T-helper 1 cell treated with Interleukin-12 subunit alpha and Interleukin-12 subunit beta and Interleukin-4 antibody, amounts not matched to agents 30 μg/mL and 1 μg/mL, for 36 hours (primary cell): ENCODE measurements at regions not wholly inside any gene's neighbourhood (a gene's known extent, or its start where the extent isn't known, plus 50 kb on each side); places are given as distances from the start of the nearest gene placed in this dataset.

Source experiments
- H3K27ac Mint-ChIP-seq: one replicate; pipeline ENCODE4 v1.8.0; 2021; ENCODE audit warnings: mild to moderate bottlenecking, mixed read lengths
- H3K27me3 Mint-ChIP-seq: one replicate; pipeline ENCODE4 v1.8.0; 2021; ENCODE audit warnings: low read depth, mixed read lengths
- H3K36me3 Mint-ChIP-seq: one replicate; pipeline ENCODE4 v1.8.0; 2021; ENCODE audit warnings: low read depth, mixed read lengths
- H3K4me1 Mint-ChIP-seq: one replicate; pipeline ENCODE4 v1.8.0; 2021; ENCODE audit warnings: low read depth, mixed read lengths
- H3K4me3 Mint-ChIP-seq: one replicate; pipeline ENCODE4 v1.8.0; 2021; ENCODE audit warnings: mild to moderate bottlenecking, moderate library complexity, mixed read lengths
- H3K9me3 Mint-ChIP-seq: one replicate; pipeline ENCODE4 v1.8.0; 2021; ENCODE audit warnings: mixed read lengths

- Mint-ChIP-seq H3K27ac (no peak overlapping the region), H3K27me3 (peaks cover 8% of the 10 kb centered on the region), H3K4me1 (peaks cover 2% of the 10 kb centered on the region), H3K9me3 (no peaks in the 10 kb centered on the region), H3K36me3 (no peaks in the 10 kb centered on the region), H3K4me3 (no peak overlapping the region)
These were observed 292.6 kb upstream of the PLET1 start for GRCh38 chr11:112553205-112553731.

GRCh38 chr11:112554586-112554985, 293.9 kb upstream of the PLET1 start:
- Mint-ChIP-seq H3K4me1 (peaks cover 2% of the 10 kb centered on the region), H3K36me3 (no peaks in the 10 kb centered on the region), H3K4me3 (no peak overlapping the region), H3K9me3 (no peaks in the 10 kb centered on the region), H3K27me3 (peaks cover 8% of the 10 kb centered on the region), H3K27ac (no peak overlapping the region)

- H3K9me3 Mint-ChIP-seq, result no peaks in the 10 kb centered on the region
- H3K36me3 Mint-ChIP-seq, result no peaks in the 10 kb centered on the region
- H3K27ac Mint-ChIP-seq, result no peak overlapping the region
- peaks cover 8% of the 10 kb centered on the region for H3K27me3 Mint-ChIP-seq
- no peak overlapping the region for H3K4me3 Mint-ChIP-seq
- H3K4me1 Mint-ChIP-seq, result peaks cover 2% of the 10 kb centered on the region
These were observed 295.1 kb upstream of the PLET1 start for GRCh38 chr11:112555491-112556364.

- Mint-ChIP-seq H3K9me3 (no peaks in the 10 kb centered on the region), H3K4me1 (peaks cover 2% of the 10 kb centered on the region), H3K36me3 (no peaks in the 10 kb centered on the region), H3K27me3 (peaks cover 9% of the 10 kb centered on the region), H3K4me3 (no peak overlapping the region), H3K27ac (no peak overlapping the region)
These were observed 298.0 kb upstream of the PLET1 start for GRCh38 chr11:112558691-112559090.

- Mint-ChIP-seq H3K27ac (no peak overlapping the region), H3K4me3 (no peak overlapping the region), H3K9me3 (no peaks in the 10 kb centered on the region), H3K4me1 (no peaks in the 10 kb centered on the region), H3K27me3 (peaks cover 25% of the 10 kb centered on the region), H3K36me3 (no peaks in the 10 kb centered on the region)
These were observed 303.1 kb upstream of the PLET1 start for GRCh38 chr11:112563808-112564207.

- H3K27me3 Mint-ChIP-seq, result peaks cover 27% of the 10 kb centered on the region
- no peaks in the 10 kb centered on the region for H3K36me3 Mint-ChIP-seq
- H3K9me3 Mint-ChIP-seq, result no peaks in the 10 kb centered on the region
- no peak overlapping the region for H3K4me3 Mint-ChIP-seq
- no peak overlapping the region for H3K27ac Mint-ChIP-seq
- H3K4me1 Mint-ChIP-seq, result no peaks in the 10 kb centered on the region
These were observed 303.7 kb upstream of the PLET1 start for GRCh38 chr11:112564228-112564955.

- H3K27ac Mint-ChIP-seq, result no peak overlapping the region
- H3K27me3 Mint-ChIP-seq, result peaks cover 27% of the 10 kb centered on the region
- H3K36me3 Mint-ChIP-seq, result no peaks in the 10 kb centered on the region
- no peaks in the 10 kb centered on the region for H3K4me1 Mint-ChIP-seq
- H3K9me3 Mint-ChIP-seq, result no peaks in the 10 kb centered on the region
- no peak overlapping the region for H3K4me3 Mint-ChIP-seq
These were observed 304.9 kb upstream of the PLET1 start for GRCh38 chr11:112565551-112565950.

GRCh38 chr11:112566124-112566523, 305.5 kb upstream of the PLET1 start:
- no peaks in the 10 kb centered on the region for H3K36me3 Mint-ChIP-seq
- no peaks in the 10 kb centered on the region for H3K4me1 Mint-ChIP-seq
- H3K4me3 Mint-ChIP-seq, result no peak overlapping the region
- H3K27ac Mint-ChIP-seq, result no peak overlapping the region
- no peaks in the 10 kb centered on the region for H3K9me3 Mint-ChIP-seq
- H3K27me3 Mint-ChIP-seq, result peaks cover 27% of the 10 kb centered on the region

GRCh38 chr11:112570333-112570732, 309.7 kb upstream of the PLET1 start:
- Mint-ChIP-seq H3K27me3 (peaks cover 26% of the 10 kb centered on the region), H3K9me3 (no peaks in the 10 kb centered on the region), H3K4me3 (no peak overlapping the region), H3K27ac (no peak overlapping the region), H3K36me3 (no peaks in the 10 kb centered on the region), H3K4me1 (no peaks in the 10 kb centered on the region)

GRCh38 chr11:112579282-112579681, 318.6 kb upstream of the PLET1 start:
- Mint-ChIP-seq H3K9me3 (no peaks in the 10 kb centered on the region), H3K27me3 (no peaks in the 10 kb centered on the region), H3K36me3 (no peaks in the 10 kb centered on the region), H3K4me1 (no peaks in the 10 kb centered on the region), H3K4me3 (no peak overlapping the region), H3K27ac (no peak overlapping the region)

- Mint-ChIP-seq H3K4me1 (no peaks in the 10 kb centered on the region), H3K36me3 (no peaks in the 10 kb centered on the region), H3K9me3 (no peaks in the 10 kb centered on the region), H3K27me3 (peaks cover 4% of the 10 kb centered on the region), H3K4me3 (no peak overlapping the region), H3K27ac (no peak overlapping the region)
These were observed 320.2 kb upstream of the PLET1 start for GRCh38 chr11:112580864-112581263.

GRCh38 chr11:112581747-112582146, 321.1 kb upstream of the PLET1 start:
- peaks cover 4% of the 10 kb centered on the region for H3K27me3 Mint-ChIP-seq
- H3K36me3 Mint-ChIP-seq, result no peaks in the 10 kb centered on the region
- no peak overlapping the region for H3K27ac Mint-ChIP-seq
- no peaks in the 10 kb centered on the region for H3K4me1 Mint-ChIP-seq
- H3K9me3 Mint-ChIP-seq, result no peaks in the 10 kb centered on the region
- no peak overlapping the region for H3K4me3 Mint-ChIP-seq

GRCh38 chr11:112582366-112582765, 321.7 kb upstream of the PLET1 start:
- H3K27me3 Mint-ChIP-seq, result peaks cover 4% of the 10 kb centered on the region
- H3K4me3 Mint-ChIP-seq, result no peak overlapping the region
- no peak overlapping the region for H3K27ac Mint-ChIP-seq
- H3K9me3 Mint-ChIP-seq, result no peaks in the 10 kb centered on the region
- no peaks in the 10 kb centered on the region for H3K36me3 Mint-ChIP-seq
- no peaks in the 10 kb centered on the region for H3K4me1 Mint-ChIP-seq

- Mint-ChIP-seq H3K36me3 (no peaks in the 10 kb centered on the region), H3K4me1 (peaks cover 4% of the 10 kb centered on the region), H3K9me3 (no peaks in the 10 kb centered on the region), H3K4me3 (no peak overlapping the region), H3K27me3 (peaks cover 4% of the 10 kb centered on the region), H3K27ac (no peak overlapping the region)
These were observed 322.7 kb upstream of the PLET1 start for GRCh38 chr11:112583261-112583893.
